SK-N-SH (cell line): ENCODE measurements at regions not wholly inside any gene's neighbourhood (a gene's known extent, or its start where the extent isn't known, plus 50 kb on each side); places are given as distances from the start of the nearest gene placed in this dataset.

Experiments
- CTCF ChIA-PET: fragments of 300-600, 350-600 bp; formaldehyde crosslinking; extraction: SDS; loops from one replicate; lab custom pipeline; 2021; lab: Yijun Ruan, JAX
- POLR2A ChIA-PET: fragments of 350-600 bp; sonication (Branson Sonifier 250); formaldehyde crosslinking; extraction: SDS; loops from one replicate; lab custom pipeline; 2020; ENCODE audit warnings: antibody characterized with exemption, inconsistent platforms; lab: Yijun Ruan, JAX
- DNase-seq: peaks from one replicate; pipeline ENCODE4 v3.0.0; 2012
- H2AFZ ChIP-seq: fragments of 200-600 bp; sonication (generic); 2 replicates; pipeline ENCODE4 v1.8.1; 2016; ENCODE audit warnings: antibody characterized with exemption, mild to moderate bottlenecking, low read depth
- H3F3A ChIP-seq: fragments of 200-600 bp; sonication (generic); replicated peaks from 2 replicates; pipeline ENCODE3; 2016; ENCODE audit warnings: antibody characterized with exemption, mild to moderate bottlenecking; ENCODE audit not compliant: insufficient read depth
- H3K27ac ChIP-seq, 2 experiments: fragments of 200-500 bp in 1 of 2; fragments of 200-600 bp in 1 of 2; sonication (Bioruptor generic) in 1 of 2; sonication (generic), shearing (Covaris generic) in 1 of 2; 2 replicates each; pipeline versions ENCODE4 v1.5.1 to v1.6.1; 2014 to 2016; ENCODE audit warnings: low read depth in 2 of 2, inconsistent platforms in 1 of 2, low read length in 1 of 2, mild to moderate bottlenecking in 1 of 2, mixed read lengths in 1 of 2
- H3K27me3 ChIP-seq: fragments of 200-600 bp; sonication (generic), shearing (Covaris generic); 2 replicates; pipeline ENCODE4 v1.6.1; 2016; ENCODE audit warnings: mixed run types; ENCODE audit not compliant: insufficient read depth
- H3K36me3 ChIP-seq, 2 experiments: fragments of 200-500 bp in 1 of 2; fragments of 200-600 bp in 1 of 2; sonication (Bioruptor generic) in 1 of 2; sonication (generic) in 1 of 2; replicated peaks in 1 of 2; 2 replicates each; pipeline versions ENCODE3 to v1.5.1; 2014 to 2016; ENCODE audit warnings: low read length in 1 of 2, mild to moderate bottlenecking in 1 of 2; ENCODE audit not compliant: insufficient read depth in 2 of 2, control insufficient read depth in 1 of 2
- H3K4me1 ChIP-seq, 2 experiments: fragments of 200-500 bp in 1 of 2; fragments of 200-600 bp in 1 of 2; sonication (Bioruptor generic) in 1 of 2; sonication (generic), shearing (Covaris generic) in 1 of 2; 2 replicates each; pipeline versions ENCODE4 v1.5.1 to v1.6.1; 2014 to 2016; ENCODE audit warnings: low read depth in 1 of 2, low read length in 1 of 2, mixed run types in 1 of 2; ENCODE audit not compliant: insufficient read depth in 2 of 2, control insufficient read depth in 1 of 2
- H3K4me2 ChIP-seq: fragments of 200-600 bp; sonication (generic), shearing (Covaris generic); 2 replicates; pipeline ENCODE4 v1.6.1; 2017; ENCODE audit warnings: mixed run types
- H3K4me3 ChIP-seq, 2 experiments: fragments of 200-500 bp in 1 of 2; fragments of 200-600 bp in 1 of 2; sonication (Bioruptor generic) in 1 of 2; sonication (generic), shearing (Covaris generic) in 1 of 2; 2 replicates each; pipeline versions ENCODE4 v1.5.1 to v1.8.1; 2014 to 2016; ENCODE audit warnings: low read depth in 2 of 2, inconsistent platforms in 1 of 2, low read length in 1 of 2, mild to moderate bottlenecking in 1 of 2, mixed read lengths in 1 of 2, moderate library complexity in 1 of 2
- H3K79me2 ChIP-seq: fragments of 200-600 bp; sonication (generic); 2 replicates; pipeline ENCODE4 v1.8.1; 2017; ENCODE audit warnings: mild to moderate bottlenecking; ENCODE audit not compliant: insufficient read depth
- H3K9ac ChIP-seq: fragments of 200-600 bp; sonication (generic); 2 replicates; pipeline ENCODE4 v1.6.1; 2017; ENCODE audit warnings: mixed run types
- H3K9me2 ChIP-seq: fragments of 200-600 bp; sonication (generic); 2 replicates; pipeline ENCODE4 v1.6.1; 2017; ENCODE audit warnings: mixed run types
- H3K9me3 ChIP-seq: fragments of 200-600 bp; sonication (generic); 2 replicates; pipeline ENCODE4 v1.6.1; 2017; ENCODE audit warnings: mixed run types, mild to moderate bottlenecking, moderate library complexity
- H4K20me1 ChIP-seq: fragments of 200-600 bp; sonication (generic); 2 replicates; pipeline ENCODE4 v1.6.1; 2017; ENCODE audit warnings: mild to moderate bottlenecking, mixed run types; ENCODE audit not compliant: insufficient read depth
- ELF1 ChIP-seq: IDR thresholded peaks from 2 replicates; pipeline ENCODE4 v1.4.0; 2012
- EZH2phosphoT487 ChIP-seq: fragments of 200-600 bp; sonication (generic); IDR thresholded peaks from 2 replicates; pipeline ENCODE4 v1.6.1; 2017; ENCODE audit warnings: low read depth, mixed run types, mild to moderate bottlenecking, antibody characterized with exemption, moderate library complexity, borderline replicate concordance
- FOSL2 ChIP-seq: IDR thresholded peaks from 2 replicates; pipeline ENCODE4 v1.4.0; 2012; ENCODE audit warnings: low read depth, mild to moderate bottlenecking, moderate library complexity, borderline replicate concordance
- FOXJ3 ChIP-seq: sonication (generic); formaldehyde crosslinking; IDR thresholded peaks from 2 replicates; pipeline ENCODE4 v1.5.1; 2020; ENCODE audit warnings: mild to moderate bottlenecking, missing genetic modification reagents
- FOXM1 ChIP-seq: IDR thresholded peaks from 2 replicates; pipeline ENCODE4 v1.4.0; 2012; ENCODE audit warnings: low read depth, mild to moderate bottlenecking
- GABPA ChIP-seq: IDR thresholded peaks from 2 replicates; pipeline ENCODE4 v1.4.0; 2012; ENCODE audit warnings: low read depth, mild to moderate bottlenecking
- GATA2 ChIP-seq: sonication (generic); formaldehyde crosslinking; IDR thresholded peaks from 2 replicates; pipeline ENCODE4 v1.5.0; 2020; ENCODE audit warnings: mild to moderate bottlenecking, missing genetic modification reagents
- MAX ChIP-seq: IDR thresholded peaks from 2 replicates; pipeline ENCODE4 v1.4.0; 2012; ENCODE audit warnings: low read depth
- MEF2A ChIP-seq: IDR thresholded peaks from 2 replicates; pipeline ENCODE4 v1.4.0; 2012; ENCODE audit warnings: low read depth, borderline replicate concordance
- MXI1 ChIP-seq: IDR thresholded peaks from 2 replicates; pipeline ENCODE4 v1.6.1; 2012; ENCODE audit warnings: mild to moderate bottlenecking, low read depth, low read length, improper control_type of control experiment
- NFIC ChIP-seq: IDR thresholded peaks from 2 replicates; pipeline ENCODE4 v1.4.0; 2012; ENCODE audit warnings: borderline replicate concordance
- PBX3 ChIP-seq: IDR thresholded peaks from 2 replicates; pipeline ENCODE4; 2012
- POLR2AphosphoS5 ChIP-seq: IDR thresholded peaks from 2 replicates; pipeline ENCODE4 v1.6.1; 2012; ENCODE audit warnings: low read depth, low read length
- RCOR1 ChIP-seq: fragments of 150-350 bp; IDR thresholded peaks from 2 replicates; pipeline ENCODE4 v1.6.1; 2017; ENCODE audit warnings: antibody characterized with exemption, low read length
- REST ChIP-seq: IDR thresholded peaks from 2 replicates; pipeline ENCODE4 v1.6.1; 2012; ENCODE audit warnings: mild to moderate bottlenecking, low read depth, low read length, moderate library complexity
- RFX5 ChIP-seq: IDR thresholded peaks from 2 replicates; pipeline ENCODE4 v1.6.1; 2012; ENCODE audit warnings: mild to moderate bottlenecking, improper control_type of control experiment, low read length
- RXRA ChIP-seq: IDR thresholded peaks from 2 replicates; pipeline ENCODE4 v1.4.0; 2012; ENCODE audit warnings: low read depth, mild to moderate bottlenecking, borderline replicate concordance
- SIN3A ChIP-seq: IDR thresholded peaks from 2 replicates; pipeline ENCODE4 v1.6.1; 2012; ENCODE audit warnings: low read depth, mild to moderate bottlenecking, low read length, moderate library complexity, borderline replicate concordance
- SMC3 ChIP-seq: IDR thresholded peaks from 2 replicates; pipeline ENCODE4 v1.6.1; 2012; ENCODE audit warnings: low read depth, low read length, improper control_type of control experiment
- TCF12 ChIP-seq: IDR thresholded peaks from 2 replicates; pipeline ENCODE4 v1.4.0; 2012
- USF1 ChIP-seq: IDR thresholded peaks from 2 replicates; pipeline ENCODE4 v1.4.0; 2012; ENCODE audit warnings: low read depth, borderline replicate concordance
- WGBS: methylation state at CpG from one replicate; pipeline ENCODE4 v1.1.6; 2017; ENCODE audit warnings: low lambda C conversion rate; 5-methylcytosine and 5-hydroxymethylcytosine counted together

- Histone ChIP-seq H3K4me2 (no peak overlapping the region), H3K79me2 (no peaks in the 10 kb centered on the region), H3K9me3 (no peaks in the 10 kb centered on the region), H3K36me3 (no peaks in the 10 kb centered on the region), H3K9ac (no peak overlapping the region), H3K4me3 (no peak overlapping the region), H3F3A (no peaks in the 10 kb centered on the region), H3K4me1 (no peaks in the 10 kb centered on the region), H4K20me1 (no peaks in the 10 kb centered on the region), H2AFZ (no peak overlapping the region), H3K9me2 (no peaks in the 10 kb centered on the region), H3K27ac (no peak overlapping the region), H3K27me3 (no peaks in the 10 kb centered on the region; the same call in 1 of the 2 replicates)
- DNase-seq: no peak
- WGBS: 36% methylated on average over 4 of the region's 4 CpGs
- POLR2A ChIA-PET: no interaction called here
- CTCF ChIA-PET: no interaction called here
- TF ChIP-seq EZH2phosphoT487 (no peak), RFX5 (no peak), TCF12 (no peak), FOXJ3 (CRISPR knock-in tag) (no peak), POLR2AphosphoS5 (no peak), SMC3 (no peak), SIN3A (no peak), USF1 (no peak), MXI1 (no peak), ELF1 (no peak), FOSL2 (no peak), GABPA (no peak)
Measured at GRCh38 chr2:53511549-53511948, 256.1 kb upstream of the CHAC2 start.

- Histone ChIP-seq H3K4me2 (no peak overlapping the region), H3K27me3 (no peaks in the 10 kb centered on the region; the same call in 1 of the 2 replicates), H3K9me2 (no peaks in the 10 kb centered on the region)
- 10% methylated on average over 4 of the region's 4 CpGs for WGBS
- no peak for TF ChIP-seq SMC3
- no peak for TF ChIP-seq TCF12
- TF ChIP-seq MEF2A: no peak
- TF ChIP-seq EZH2phosphoT487: no peak
- no peak for TF ChIP-seq FOXJ3 (CRISPR knock-in tag)
- TF ChIP-seq PBX3: no peak
- no peak for TF ChIP-seq ELF1
- no peak for TF ChIP-seq RXRA
- TF ChIP-seq MXI1: no peak
- TF ChIP-seq GATA2 (CRISPR knock-in tag): no peak
- TF ChIP-seq RCOR1: no peak
- TF ChIP-seq GABPA: no peak
- TF ChIP-seq MAX: no peak
- no peak for TF ChIP-seq NFIC
- no peak for TF ChIP-seq RFX5
- no peak for TF ChIP-seq FOXM1
- TF ChIP-seq REST: no peak
- TF ChIP-seq, all 33 proteins: peak for 0
- Histone ChIP-seq H2AFZ (no peak overlapping the region), H4K20me1 (no peaks in the 10 kb centered on the region), H3K9me3 (no peaks in the 10 kb centered on the region), H3F3A (no peaks in the 10 kb centered on the region), H3K79me2 (no peaks in the 10 kb centered on the region), H3K36me3 (no peaks in the 10 kb centered on the region), H3K4me1 (no peaks in the 10 kb centered on the region), H3K9ac (no peak overlapping the region), H3K27ac (no peak overlapping the region), H3K4me3 (no peak overlapping the region)
- POLR2A ChIA-PET: no interaction called here
- no peak for DNase-seq
- CTCF ChIA-PET: no interaction called here
Measured at GRCh38 chr2:53510401-53510800, 257.2 kb upstream of the CHAC2 start.
